ENCODE measurements at regions not wholly inside any gene's neighbourhood (a gene's known extent, or its start where the extent isn't known, plus 50 kb on each side); places are given as distances from the start of the nearest gene placed in this dataset.

DNA sequence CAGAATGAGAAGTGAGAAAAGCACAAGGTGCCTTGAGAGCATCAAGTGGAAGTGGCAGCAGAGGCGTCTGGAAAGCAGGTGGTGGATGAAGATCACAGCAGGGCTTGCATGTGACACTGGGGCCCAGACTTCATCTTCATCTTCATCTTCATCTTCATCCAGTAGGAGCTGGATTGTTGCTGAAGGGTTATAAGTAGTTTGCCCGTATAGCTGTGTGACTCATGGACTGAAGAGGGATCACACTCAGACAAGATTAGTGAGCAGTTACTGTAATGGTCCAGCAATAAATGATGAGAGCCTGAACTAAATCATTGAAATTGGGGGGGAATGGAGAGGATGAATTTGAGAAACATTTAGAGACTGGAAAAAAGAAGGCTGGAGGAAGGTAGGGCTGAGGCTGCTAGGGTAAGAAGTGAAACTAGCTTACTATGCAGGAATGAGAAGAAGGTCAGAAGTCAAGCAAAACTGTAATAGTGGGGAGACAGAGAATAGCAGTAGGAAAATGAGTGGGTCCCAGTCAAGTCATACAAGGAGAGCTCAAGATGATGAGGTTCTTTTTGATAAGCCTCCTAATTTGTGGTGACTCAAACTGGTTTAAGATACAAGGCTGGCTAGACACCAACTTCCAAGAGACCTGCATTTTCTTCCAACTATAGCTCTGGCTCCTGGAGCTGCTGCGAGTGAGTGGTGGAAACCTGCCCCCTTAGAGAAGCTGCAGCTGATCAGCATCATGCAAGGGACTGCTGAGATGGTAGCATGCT is 92.3 kb upstream of the BEND6 start:
- DNase-seq, result peak; percentile 11

DNA sequence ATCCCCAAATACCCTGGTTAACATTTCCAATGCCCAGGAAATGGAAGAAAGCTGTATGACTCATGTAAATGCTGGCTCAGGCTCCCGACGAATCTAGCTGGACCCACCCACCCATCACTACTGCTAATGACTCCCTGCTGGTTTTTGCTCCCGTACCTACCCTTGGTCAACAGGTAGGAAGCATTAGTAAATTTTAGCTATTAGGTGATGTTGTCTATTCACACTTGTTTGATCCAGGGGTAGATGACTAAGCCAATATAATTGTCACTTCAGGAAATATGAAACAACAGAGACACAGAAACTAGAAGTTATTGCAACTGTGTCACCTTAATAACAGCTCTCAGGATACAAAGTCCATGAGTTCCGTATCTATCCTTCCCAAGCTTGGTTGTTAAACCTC is 94.4 kb upstream of the BEND6 start:
- no peak for DNase-seq

DNA sequence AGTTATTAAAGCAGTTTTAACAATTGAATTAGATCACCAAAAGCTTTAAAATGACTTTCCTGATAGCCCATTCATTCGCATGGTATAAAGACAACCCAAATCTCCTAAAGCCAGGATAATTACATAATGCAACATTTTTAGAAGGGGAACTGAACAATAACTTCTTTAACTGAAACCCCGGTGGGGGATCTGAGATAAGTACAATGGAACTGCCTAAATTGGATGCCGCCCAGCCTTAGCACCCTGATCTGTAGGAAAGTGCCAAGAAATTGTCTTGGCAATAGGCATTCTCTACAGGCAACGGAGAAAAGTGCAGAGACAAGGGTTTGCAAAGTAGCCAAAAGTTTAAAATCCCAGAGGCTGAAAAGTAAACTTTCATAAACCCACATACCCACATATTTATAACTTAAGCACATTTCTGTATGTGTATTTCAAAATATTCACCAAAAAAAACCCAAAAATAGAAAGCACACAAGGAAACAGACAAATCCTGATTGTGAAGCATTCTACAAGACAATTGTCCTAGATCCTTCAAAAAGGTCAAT is 98.8 kb upstream of the BEND6 start:
- DNase-seq, result no peak

DNA sequence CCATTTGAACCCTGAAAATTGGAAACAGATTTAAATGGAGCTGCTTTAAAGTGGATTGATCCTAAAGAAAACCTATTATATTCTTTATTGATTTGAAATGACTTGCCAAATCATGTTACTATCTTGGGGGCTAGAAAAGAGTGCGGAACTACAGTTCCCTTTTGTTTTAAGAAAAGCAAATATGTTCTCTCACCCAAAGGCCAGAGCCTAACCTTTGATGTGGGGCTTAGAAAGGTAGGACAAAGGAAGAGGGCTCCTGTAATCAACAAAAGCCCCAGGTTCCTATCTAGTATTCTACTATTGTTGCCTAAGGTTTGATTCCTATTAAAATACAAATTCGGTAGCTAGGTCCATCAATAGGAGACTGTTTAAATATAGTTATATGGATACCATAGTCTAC is 100.8 kb upstream of the BEND6 start:
- DNase-seq, result no peak

DNA sequence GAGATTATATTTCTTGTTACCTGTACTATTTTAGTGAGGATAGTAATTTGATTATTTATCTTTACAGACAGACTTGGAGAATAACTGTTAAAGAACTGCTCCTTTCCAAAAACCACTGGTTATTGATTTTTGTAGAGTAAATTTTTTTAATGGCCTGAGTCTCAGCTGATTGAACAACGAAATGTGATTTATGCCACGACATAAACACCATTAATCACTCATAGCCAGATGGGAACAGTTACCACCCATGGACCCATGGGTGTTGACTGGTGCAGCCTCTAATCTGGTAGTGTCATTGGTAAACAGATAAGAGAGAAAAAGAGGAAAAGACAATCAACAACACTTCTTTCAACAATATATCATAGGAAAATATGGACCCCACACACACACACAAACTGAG is 101.4 kb upstream of the BEND6 start:
- no peak for DNase-seq

DNA sequence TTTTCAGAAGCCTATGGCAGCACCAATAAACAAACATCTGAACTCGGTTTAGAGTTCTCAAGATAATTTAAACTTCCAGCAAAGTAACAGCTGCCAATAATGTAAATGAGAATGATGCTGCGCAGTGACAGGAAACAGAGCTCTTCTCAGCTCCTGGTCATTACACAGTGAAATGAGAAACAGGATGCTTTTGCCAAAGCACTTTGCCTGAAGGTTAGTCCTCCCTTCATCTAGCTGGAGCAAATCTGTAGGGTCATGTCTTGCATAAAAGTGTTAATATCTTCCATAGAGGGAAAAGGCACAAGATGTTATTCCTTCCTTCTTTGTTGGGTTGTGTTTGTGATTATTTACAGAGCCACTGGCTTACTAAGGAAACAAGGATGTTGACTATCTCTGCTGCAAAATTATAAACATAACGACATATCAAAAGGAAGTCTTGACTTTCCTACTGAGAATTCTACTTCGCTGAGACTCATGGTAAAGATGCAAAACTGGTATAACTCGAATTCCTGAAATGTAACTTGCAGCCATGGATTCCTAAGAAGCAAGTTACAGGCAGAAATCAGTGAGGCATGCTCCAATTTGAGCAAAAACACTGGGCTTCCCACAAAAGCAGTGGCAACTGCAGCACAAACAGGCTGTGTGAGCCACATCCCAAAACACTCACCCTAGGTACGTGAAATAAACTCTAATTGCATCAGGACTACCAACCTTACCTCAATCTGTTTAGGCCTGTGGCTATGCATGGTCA is 102.5 kb upstream of the BEND6 start:
- DNase-seq, result peak; percentile 8

DNA sequence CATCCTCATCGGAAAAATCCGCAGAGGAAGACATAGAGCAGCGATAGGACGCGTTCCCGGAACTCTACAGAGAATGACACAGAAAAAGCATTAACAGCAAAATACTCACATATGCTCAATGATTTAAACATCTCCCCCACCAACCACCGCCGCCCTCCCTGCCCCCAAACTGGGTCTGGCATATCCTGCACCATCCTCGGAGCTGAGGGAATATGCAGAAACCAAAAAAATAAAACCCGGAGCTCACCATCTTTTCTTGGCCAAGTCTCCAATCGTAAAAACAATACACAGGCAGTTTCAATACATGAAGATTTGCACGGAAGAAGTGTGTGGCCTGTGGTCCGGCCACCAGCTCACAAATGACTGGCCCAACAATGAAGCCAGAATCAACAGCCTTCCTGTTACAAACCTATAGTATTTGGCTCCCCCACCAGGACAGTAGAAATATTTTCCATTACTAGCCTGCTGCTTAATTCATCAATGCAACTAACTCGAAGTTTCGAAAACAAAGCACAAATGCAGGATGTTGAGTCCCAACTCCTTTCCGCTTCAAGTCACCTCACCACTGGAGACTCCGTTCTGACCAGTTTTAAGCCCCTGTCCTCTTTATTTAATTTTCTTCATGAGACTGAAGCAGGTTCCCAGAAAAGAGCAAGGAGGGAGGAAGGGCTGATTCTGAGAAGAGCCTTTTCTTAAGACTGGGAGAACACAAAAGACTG is 103.2 kb upstream of the BEND6 start:
- peak; percentile 86 for DNase-seq

DNA sequence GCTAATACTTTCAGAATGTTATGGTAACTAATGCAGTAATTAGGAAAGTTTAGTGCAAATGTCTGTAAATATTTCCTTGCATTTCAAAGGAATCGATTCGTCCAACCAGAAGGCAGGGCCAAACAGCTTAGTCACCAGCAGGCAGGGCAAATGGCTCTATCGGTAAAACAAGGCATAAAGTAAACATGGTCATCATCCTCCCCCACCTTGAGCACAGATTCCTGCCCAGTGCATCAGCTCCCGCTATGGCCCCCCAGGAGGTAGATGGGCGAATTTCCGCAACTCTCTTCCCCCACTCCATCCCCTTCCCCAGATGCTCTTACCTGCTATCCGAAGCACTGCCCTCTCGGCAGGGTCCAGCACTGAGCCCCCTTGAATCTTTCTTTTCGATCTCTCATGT is 103.8 kb upstream of the BEND6 start:
- DNase-seq, result no peak

DNA sequence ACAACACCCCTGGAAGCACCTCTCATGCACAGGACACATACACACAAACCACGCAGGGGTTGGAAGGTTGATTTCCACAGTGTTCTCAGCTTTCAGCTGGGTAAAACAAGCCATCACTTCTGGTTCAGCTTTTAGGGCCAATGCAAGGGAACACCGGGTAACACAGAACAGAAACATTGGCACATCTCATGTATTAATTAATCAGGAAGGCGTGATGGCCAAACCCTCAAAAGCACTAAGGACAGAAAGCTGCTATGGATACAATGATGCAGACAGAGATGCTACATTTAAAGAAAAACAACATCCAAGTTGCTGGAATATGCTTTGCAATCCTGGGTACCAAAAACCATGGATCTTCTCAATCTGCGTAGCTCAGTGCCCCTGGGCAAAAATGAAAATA is 104.3 kb upstream of the BEND6 start:
- no peak for DNase-seq

DNA sequence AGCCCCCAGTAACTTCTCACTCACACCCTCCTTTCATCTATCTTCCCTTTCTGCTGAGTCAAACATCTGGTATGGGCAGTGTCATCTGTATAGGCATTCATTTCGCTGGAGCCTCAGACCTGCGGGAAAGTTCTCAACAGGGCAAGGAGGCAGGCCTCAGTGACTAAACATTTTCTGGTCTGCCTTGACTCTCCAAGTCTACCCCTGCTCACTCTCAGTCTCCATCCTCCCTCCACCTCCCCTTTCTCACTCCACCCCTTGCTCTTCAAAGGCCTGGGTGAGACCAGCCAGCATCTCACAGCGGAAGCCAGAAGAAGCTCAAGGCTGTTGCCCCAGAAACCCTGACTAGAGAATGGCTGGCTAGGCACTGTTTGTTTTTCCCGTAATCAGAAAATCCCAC is 105.0 kb upstream of the BEND6 start:
- DNase-seq, result no peak

DNA sequence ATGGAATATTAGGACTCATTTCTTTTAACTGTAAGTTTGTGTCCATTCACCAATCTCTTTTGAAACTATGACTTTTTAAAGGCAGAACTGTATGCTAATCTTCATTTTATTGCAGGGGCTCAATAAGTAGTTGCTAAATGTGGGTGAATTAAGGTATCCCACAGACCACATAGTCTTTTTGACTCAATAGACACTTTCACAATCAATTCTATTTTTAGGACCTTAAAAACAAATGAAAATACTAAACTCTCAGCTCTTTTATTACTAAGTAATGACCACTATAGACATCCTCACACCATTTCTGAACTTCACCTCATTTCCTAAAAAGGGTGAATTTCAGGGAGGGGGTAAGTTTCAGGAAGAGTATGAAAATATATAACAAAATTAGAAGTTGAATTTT is 106.8 kb upstream of the BEND6 start:
- DNase-seq, result no peak

DNA sequence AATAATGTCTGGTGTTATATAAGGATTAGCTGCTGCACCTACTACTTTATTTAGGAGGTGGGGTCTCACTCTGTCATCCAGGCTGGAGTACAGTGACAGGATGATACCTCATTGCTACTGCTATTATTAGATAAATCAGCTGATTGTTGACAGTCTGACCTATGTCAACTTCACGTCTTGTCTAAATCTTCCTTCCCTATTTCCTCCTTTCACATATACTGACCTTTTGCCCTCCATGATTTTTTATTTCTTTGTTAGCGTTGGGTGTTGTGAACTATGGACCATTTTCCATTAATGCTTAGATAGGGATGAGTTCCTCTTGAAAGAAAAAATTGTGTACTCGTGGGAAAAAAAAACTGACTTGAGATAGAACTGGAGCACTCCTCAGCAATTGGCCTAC is 109.9 kb upstream of the BEND6 start:
- DNase-seq, result no peak

DNA sequence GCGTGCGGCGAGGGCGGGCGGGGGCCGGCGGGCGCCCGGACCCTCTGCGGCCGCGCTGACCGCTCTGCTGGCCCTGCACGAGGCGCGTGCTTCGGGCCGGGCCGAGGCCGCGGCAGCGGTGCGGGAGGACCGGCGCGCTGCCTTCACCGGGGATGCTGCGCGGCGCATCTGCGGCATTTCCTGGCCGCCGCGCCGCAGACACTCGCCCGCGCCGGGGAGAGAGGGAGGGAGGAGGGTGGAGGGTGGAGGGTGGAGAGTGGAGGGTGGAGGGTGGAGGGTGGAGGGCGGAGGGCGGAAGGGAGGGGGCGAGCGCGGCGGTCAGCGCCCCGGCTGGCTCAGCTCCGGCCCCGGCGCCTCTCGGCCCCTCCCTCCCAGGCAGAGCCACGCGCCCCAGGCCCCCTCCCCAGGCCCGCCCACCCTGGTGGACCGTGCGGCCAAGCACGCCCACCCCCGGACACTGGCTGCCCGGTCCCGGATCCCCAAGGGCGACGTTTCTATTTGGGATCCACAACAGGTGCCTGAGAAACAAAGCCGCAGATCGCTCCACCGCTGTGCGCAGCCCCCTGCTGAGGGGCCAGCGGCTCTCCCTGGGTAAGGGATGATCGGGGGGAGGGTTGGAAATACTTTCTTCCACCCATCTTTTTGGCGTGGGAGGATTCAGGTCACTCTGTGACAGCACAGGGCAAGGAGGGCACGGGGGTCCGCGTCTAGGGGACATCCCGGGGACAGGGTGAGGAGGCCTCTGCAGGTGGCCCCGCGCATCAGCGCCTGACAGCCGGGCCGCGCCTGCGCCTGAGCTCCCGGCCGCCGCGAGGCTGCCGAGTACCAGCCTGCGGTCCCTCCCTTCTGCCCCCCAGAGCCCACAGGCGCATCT is 111.2 kb upstream of the BEND6 start:
- peak; percentile 79 for DNase-seq

DNA sequence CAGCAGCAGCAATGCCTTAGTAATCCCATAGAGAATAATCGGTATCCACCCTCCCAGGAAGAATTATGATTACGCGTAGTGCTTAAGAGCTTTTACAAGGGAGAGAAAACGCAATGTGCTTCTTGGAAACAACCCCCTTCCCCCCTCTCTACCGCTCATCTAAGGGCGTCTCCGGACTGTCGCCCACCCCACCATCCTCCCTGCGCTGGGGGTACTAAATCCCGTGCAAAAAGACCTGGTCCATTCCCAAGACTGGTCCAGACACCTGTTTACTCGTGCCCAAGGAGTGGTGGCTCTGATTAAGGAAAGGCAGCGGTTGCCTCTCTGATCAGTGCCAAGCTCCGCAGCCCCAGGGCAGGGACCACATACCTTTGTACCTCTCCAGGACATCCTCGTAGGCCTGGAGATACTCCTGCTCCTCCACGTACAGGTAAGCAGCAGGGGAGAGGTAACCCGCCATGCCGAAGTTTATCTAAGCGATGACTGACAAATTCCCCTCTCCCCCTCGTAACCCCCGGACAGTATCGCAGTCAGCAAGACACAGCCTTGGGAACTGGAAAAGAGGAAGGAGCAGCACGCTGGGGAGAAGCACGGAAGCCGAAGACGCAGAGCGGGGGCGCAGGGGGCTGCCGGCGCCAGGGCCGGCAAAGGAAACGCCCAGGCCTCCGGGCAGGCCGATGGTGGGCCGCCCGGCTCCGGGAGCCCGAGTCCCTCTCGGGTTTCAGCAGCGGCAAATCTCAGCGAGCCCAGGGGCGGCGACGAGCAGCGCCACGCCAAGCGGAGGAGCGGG is 112.0 kb upstream of the BEND6 start:
- DNase-seq, result peak; percentile 5

DNA sequence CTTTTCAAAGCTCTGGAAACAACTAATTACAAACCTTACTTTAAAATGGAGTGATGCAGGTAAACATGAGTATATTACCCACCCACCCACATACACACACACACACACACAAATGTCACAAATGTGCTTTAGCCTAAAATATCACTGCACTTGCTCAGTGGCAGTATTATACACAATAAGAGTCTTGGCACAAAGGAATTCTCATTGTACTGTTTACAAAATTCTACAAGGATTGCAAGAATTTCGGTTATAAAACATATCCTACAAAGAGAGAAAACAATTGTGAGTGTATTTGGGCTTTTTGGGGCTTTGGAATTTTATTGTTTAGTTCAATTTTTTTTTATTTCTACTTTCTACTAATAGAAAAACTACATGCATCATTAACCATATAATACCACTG is 113.2 kb upstream of the BEND6 start:
- no peak for DNase-seq

DNA sequence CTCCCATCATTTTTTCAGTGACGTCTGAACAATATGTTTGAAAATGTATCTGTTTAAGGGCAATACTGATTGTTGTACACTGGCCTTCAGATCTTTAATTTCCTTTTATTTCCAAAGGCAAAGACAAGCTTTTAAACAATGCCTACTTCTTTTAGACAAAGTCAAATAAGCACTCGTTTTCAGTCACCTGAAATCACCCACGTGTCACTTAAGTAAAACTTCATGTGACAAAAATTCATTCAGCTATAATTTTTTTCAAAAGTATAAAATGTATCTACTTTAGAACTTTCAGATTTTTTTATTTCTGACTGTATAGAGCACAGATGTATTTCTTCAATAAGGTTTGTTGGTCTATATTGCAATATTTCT is 113.5 kb upstream of the BEND6 start:
- DNase-seq, result no peak

DNA sequence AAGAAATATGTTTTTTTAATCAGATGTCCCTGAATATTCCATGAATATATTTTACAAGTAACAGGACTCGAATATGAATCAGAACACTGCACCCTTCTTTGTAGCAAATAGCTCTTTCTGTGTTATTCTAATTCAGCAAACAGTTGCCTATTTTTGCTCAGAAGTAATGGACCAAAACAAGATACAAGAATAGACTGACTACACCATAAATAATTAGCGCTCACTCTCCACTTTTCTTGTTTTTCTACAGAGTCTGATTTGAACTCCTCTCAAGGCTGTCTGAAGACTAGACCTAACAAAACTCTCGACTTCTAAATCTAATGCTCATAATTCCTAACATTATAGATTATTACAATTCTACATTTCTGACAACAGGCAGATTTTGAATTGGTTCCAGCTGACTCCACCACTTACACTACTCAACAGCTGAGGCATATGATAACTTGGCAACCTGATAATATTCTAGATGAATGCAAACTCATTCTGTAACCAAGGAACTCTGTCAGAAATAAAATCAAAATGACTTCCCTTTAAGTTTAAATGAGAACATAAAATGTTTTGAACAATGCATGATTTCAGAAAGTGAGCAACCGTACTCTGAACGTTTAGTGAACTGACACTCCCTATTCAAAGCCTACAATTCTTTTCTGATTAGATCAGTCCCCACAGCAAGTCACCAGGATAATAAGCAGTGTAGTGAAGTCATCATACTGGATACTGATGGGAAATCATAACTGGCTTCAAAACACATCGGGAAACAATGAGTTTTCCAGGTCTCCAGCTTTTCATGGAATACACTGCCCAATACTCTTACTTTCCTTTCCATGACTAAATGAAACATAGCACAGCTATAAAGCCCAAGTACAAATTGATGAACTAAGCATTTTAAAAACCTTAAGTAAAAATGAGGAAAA is 114.2 kb upstream of the BEND6 start:
- no peak for DNase-seq

DNA sequence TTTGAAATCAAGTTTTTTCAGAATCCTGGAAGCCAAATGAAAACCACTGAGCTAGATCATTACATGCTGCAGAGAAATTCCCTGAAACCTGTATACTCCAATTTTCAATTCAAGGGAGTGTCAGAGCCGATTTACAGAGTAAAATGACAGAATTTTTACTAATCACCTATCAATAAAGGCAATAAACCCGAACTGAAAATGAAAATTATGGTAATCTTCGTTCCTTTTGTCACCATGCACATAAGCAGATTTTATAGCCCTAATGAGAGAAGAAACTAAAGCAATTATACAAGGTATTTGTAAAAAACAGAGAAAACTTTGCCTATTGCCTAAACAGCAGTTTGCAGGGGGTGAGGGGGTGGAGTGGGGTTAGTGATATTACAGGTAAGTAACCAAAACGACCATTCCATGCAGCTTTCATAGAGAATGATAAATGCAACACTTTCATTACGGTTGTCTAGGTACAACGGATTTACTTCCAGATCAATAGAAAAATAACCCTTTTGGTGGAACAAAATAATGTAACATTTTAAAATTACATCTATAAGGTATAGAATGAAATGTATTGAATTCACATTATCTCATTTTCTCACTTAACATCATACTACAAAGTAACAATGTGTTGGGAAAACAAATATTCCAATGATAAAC is 115.2 kb upstream of the BEND6 start:
- no peak for DNase-seq

DNA sequence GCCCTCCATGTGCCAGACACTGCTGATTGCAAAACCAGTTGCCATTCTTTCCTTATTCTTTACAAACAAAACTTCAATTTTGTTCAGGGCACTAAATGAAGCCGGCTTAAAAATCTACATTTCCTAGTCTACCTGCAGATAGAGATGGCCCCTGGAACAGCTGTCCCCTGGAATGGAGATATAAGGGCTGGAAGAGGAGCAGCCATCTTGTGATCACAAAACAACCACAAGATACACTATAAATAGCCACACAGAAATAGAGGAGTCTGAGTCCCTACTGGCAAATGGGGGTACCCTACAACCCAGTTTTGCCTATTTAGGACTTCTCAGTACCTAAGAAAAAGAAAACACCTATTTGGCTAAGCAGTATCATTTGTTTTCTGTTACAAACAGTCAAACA is 115.9 kb upstream of the BEND6 start:
- no peak for DNase-seq

DNA sequence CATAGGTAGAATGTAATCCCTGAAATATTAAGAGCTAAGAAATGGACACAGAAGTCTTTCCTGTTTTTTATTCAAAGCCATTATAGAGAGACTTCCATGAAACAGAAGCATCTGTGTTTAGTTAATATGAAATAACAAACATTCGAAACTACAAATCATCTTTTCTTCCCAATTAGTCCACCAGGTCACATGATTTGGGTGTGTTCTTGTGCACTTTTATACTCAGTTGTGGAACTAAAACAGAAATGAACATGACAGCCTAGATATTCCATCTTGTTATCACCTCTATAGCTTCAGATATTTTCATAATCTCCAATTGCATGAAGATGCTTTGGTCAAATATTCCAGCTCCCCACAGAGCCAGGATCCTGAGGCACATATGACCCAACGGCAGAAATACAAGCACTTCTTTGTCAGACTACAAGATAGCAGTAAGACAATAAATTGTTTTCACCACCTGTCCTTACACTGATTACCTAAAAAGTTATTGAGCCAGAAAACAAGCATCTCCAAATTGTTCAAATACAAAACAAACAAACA is 116.8 kb upstream of the BEND6 start:
- no peak for DNase-seq

Measured in activated CD4-positive, alpha-beta T cell treated with anti-CD3 and anti-CD28 coated beads, Interleukin-10, Interleukin-2, amounts not matched to agents 100 ng/mL and 50 ng/mL, durations not matched to agents 16 hours and 8 hours (primary cell).